SU-DHL-6 (cell line): ENCODE measurements at regions not wholly inside any gene's neighbourhood (a gene's known extent, or its start where the extent isn't known, plus 50 kb on each side); places are given as distances from the start of the nearest gene placed in this dataset.

ENCODE experiments used
- H2AFZ ChIP-seq: fragments of 200-600 bp; sonication (generic); 2 replicates; pipeline ENCODE4 v1.6.1; 2014; ENCODE audit warnings: low read depth, mild to moderate bottlenecking, moderate library complexity, mixed read lengths, antibody characterized with exemption, low read length; ENCODE audit not compliant: severe bottlenecking
- H3F3A ChIP-seq: fragments of 200-600 bp; shearing (Covaris generic); 2 replicates; pipeline ENCODE4 v1.6.0; 2016; ENCODE audit warnings: antibody characterized with exemption, mild to moderate bottlenecking; ENCODE audit not compliant: insufficient read depth
- H3K27ac ChIP-seq: fragments of 200-600 bp; sonication (generic); 2 replicates; pipeline ENCODE4 v1.5.1; 2016; ENCODE audit warnings: low read depth, mild to moderate bottlenecking, low read length, moderate library complexity, mixed read lengths
- H3K27me3 ChIP-seq: fragments of 200-600 bp; sonication (generic), shearing (Covaris generic); 2 replicates; pipeline ENCODE4 v1.6.0; 2014; ENCODE audit warnings: mild to moderate bottlenecking, low read length
- H3K36me3 ChIP-seq: fragments of 200-600 bp; sonication (generic); 2 replicates; pipeline ENCODE4 v1.6.1; 2014; ENCODE audit warnings: mild to moderate bottlenecking, low read length, mixed read lengths
- H3K4me2 ChIP-seq: fragments of 300-600, 200-600 bp; shearing (Covaris generic), sonication (generic); 2 replicates; pipeline ENCODE4 v1.6.0; 2014; ENCODE audit warnings: low read length, low read depth, mild to moderate bottlenecking; ENCODE audit not compliant: poor library complexity, severe bottlenecking
- H3K4me3 ChIP-seq: fragments of 200-600 bp; sonication (generic); 2 replicates; pipeline ENCODE4 v1.5.1; 2014; ENCODE audit warnings: antibody characterized with exemption, low read length, mild to moderate bottlenecking, mixed read lengths; ENCODE audit not compliant: insufficient read depth, poor library complexity, severe bottlenecking
- H3K79me2 ChIP-seq: fragments of 200-600 bp; sonication (generic); 2 replicates; pipeline ENCODE4 v1.6.1; 2014; ENCODE audit warnings: mild to moderate bottlenecking, low read length, moderate library complexity; ENCODE audit not compliant: insufficient read depth
- H3K9ac ChIP-seq: fragments of 200-600 bp; sonication (generic); 2 replicates; pipeline ENCODE4 v1.7.0; 2014; ENCODE audit warnings: mild to moderate bottlenecking, low read length
- H3K9me2 ChIP-seq: fragments of 200-600 bp; sonication (generic); replicated peaks from 2 replicates; pipeline ENCODE4 v1.6.1; 2014; ENCODE audit warnings: low read length; ENCODE audit not compliant: insufficient read depth
- H3K9me3 ChIP-seq: fragments of 200-600 bp; sonication (generic); 2 replicates; pipeline ENCODE4 v1.6.1; 2014; ENCODE audit warnings: low read length, mixed read lengths; ENCODE audit not compliant: insufficient read depth
- H4K20me1 ChIP-seq: fragments of 200-600 bp; sonication (generic); 2 replicates; pipeline ENCODE4 v1.6.1; 2014; ENCODE audit warnings: low read depth, mild to moderate bottlenecking, antibody characterized with exemption, low read length, moderate library complexity, mixed read lengths
- EZH2phosphoT487 ChIP-seq: fragments of 200-600 bp; sonication (generic), shearing (Covaris generic); conservative IDR thresholded peaks from 2 replicates; pipeline ENCODE4 v1.6.1; 2018; ENCODE audit warnings: mild to moderate bottlenecking, antibody characterized with exemption, low read length, moderate library complexity, mixed read lengths
- TF ChIP-seq, protein P1 (sequence below): fragments of 200-600 bp; sonication (generic); IDR thresholded peaks from one replicate; pipeline ENCODE4 v1.5.1; 2017; ENCODE audit warnings: antibody characterized with exemption, mild to moderate bottlenecking, low read length, moderate library complexity; ENCODE audit not compliant: insufficient read depth, poor library complexity, severe bottlenecking

DNA sequence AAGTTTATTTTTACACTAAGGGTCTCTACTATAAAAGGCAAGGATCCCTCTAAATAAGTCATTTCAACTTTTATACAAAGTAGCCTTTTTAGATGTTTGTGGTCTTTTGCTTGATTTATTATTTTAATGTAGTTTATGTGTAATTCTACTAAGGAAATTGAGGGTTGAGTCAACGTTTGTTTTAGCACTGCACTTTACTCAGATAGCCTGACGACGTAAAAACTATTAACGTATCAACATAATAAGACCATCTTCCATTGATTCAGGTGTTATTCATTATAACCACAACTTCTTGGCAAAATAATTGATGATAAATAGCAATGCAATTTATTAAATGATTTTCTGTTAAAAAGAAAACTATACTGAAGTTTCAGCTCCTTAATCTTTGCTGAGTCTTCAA is 1103.6 kb upstream of the ACVR2A start:
- no peak overlapping the region for H3K27ac ChIP-seq
- H3F3A ChIP-seq = no peaks in the 10 kb centered on the region
- no peaks in the 10 kb centered on the region; the same call in 1 of the 2 replicates for H3K9me2 ChIP-seq
- no peak overlapping the region for H2AFZ ChIP-seq
- no peaks in the 10 kb centered on the region for H3K9me3 ChIP-seq
- H3K36me3 ChIP-seq = no peaks in the 10 kb centered on the region
- H3K9ac ChIP-seq = no peak overlapping the region
- H3K4me2 ChIP-seq = no peak overlapping the region
- H3K27me3 ChIP-seq = no peaks in the 10 kb centered on the region
- TF ChIP-seq, protein P1, sequence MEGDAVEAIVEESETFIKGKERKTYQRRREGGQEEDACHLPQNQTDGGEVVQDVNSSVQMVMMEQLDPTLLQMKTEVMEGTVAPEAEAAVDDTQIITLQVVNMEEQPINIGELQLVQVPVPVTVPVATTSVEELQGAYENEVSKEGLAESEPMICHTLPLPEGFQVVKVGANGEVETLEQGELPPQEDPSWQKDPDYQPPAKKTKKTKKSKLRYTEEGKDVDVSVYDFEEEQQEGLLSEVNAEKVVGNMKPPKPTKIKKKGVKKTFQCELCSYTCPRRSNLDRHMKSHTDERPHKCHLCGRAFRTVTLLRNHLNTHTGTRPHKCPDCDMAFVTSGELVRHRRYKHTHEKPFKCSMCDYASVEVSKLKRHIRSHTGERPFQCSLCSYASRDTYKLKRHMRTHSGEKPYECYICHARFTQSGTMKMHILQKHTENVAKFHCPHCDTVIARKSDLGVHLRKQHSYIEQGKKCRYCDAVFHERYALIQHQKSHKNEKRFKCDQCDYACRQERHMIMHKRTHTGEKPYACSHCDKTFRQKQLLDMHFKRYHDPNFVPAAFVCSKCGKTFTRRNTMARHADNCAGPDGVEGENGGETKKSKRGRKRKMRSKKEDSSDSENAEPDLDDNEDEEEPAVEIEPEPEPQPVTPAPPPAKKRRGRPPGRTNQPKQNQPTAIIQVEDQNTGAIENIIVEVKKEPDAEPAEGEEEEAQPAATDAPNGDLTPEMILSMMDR = no peak
- TF ChIP-seq EZH2phosphoT487 = no peak
- no peaks in the 10 kb centered on the region for H3K79me2 ChIP-seq
- H3K4me3 ChIP-seq = no peak overlapping the region
- no peaks in the 10 kb centered on the region for H4K20me1 ChIP-seq

DNA sequence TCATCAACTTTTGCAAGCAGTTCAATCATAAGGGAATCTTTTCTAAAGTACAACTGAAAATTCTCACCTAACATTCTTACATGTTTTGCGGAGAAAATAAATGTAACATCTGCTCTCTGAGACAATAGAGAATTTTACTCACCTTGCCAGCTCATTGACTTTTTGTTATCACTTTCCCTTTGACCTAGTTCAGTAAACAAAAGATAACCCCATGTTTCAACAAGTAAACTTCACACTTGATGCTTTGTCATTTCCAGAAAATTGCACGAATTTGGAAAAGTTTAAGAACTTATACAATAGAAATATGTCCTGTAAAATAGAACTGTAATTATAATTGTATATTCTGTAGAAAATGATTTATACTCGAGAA is 1110.0 kb upstream of the ACVR2A start:
- Histone ChIP-seq H3K4me3 (no peak overlapping the region), H3K36me3 (no peaks in the 10 kb centered on the region), H3K4me2 (no peak overlapping the region), H3F3A (no peaks in the 10 kb centered on the region), H2AFZ (no peak overlapping the region), H3K9me2 (no peaks in the 10 kb centered on the region), H3K9ac (no peak overlapping the region), H3K9me3 (no peaks in the 10 kb centered on the region), H4K20me1 (no peaks in the 10 kb centered on the region), H3K27me3 (no peaks in the 10 kb centered on the region), H3K27ac (no peak overlapping the region), H3K79me2 (no peaks in the 10 kb centered on the region)
- TF ChIP-seq EZH2phosphoT487 = no peak
- TF ChIP-seq, protein P1 = no peak

DNA sequence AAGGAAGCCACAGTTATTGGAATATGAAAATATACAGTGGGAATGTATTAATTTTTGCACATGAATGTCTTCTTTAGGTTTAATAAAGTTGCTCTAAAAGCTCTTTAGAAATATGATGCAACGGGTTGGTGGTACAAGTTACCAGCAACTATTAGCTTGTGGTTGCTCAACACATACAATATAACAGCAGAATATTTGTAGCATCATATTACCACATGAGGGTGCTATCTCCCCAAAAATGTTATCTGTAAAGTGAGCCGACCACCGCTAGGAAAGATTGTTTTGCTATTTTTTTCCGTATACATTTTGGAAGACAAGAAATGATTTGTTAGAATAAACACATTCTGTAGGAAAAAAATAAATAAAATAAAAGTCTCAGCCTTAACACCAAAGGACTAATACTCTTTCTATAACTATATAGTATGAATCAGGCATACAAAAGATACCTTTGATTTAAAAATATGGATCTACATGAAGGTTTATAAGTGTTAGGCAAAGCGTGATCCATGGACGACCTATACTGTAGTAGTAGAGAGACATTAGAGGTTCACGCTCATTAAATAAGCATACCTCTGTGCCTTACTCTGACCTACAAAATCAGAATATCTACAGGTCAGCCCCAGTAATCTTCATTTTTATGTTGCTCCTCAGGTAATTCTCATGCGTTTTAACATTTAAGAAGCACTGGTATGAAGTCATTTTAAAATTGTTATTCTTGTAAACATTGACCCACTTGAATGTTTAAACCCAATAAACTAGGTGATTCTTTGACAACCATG is 1110.6 kb upstream of the ACVR2A start:
- TF ChIP-seq, protein P1 = peak; percentile 35
- TF ChIP-seq EZH2phosphoT487 = no peak
- no peak overlapping the region for H3K27ac ChIP-seq
- H3K79me2 ChIP-seq = no peaks in the 10 kb centered on the region
- H3K9ac ChIP-seq = no peak overlapping the region
- H3K36me3 ChIP-seq = no peaks in the 10 kb centered on the region
- no peak overlapping the region for H2AFZ ChIP-seq
- no peaks in the 10 kb centered on the region for H3K9me2 ChIP-seq
- H3K4me2 ChIP-seq = no peak overlapping the region
- H3F3A ChIP-seq = no peaks in the 10 kb centered on the region
- no peaks in the 10 kb centered on the region for H3K27me3 ChIP-seq
- H3K9me3 ChIP-seq = no peaks in the 10 kb centered on the region
- H4K20me1 ChIP-seq = no peaks in the 10 kb centered on the region
- H3K4me3 ChIP-seq = no peak overlapping the region
